Renal cortical epithelial cell (primary cell): ENCODE measurements at regions not wholly inside any gene's neighbourhood (a gene's known extent, or its start where the extent isn't known, plus 50 kb on each side); places are given as distances from the start of the nearest gene placed in this dataset.
"Not testable (repeated sequence)": the region's sequence is repeated elsewhere in the genome, so short reads cannot be mapped to it uniquely, and the experiment has no call there.

ENCODE experiments used
- DNase-seq: peaks from one replicate; pipeline ENCODE4 v3.0.0-alpha.2; 2011; ENCODE audit warnings: low read depth

- no peak for DNase-seq
These were observed 836.5 kb downstream of the PDCD6IP start for GRCh38 chr3:34634939-34635338.

- DNase-seq: no peak
These were observed 837.0 kb downstream of the PDCD6IP start for GRCh38 chr3:34635352-34635850.

GRCh38 chr3:34646911-34647460, 848.6 kb downstream of the PDCD6IP start:
- DNase-seq: no peak

GRCh38 chr3:34650131-34650530, 851.7 kb downstream of the PDCD6IP start:
- no peak for DNase-seq

DNA sequence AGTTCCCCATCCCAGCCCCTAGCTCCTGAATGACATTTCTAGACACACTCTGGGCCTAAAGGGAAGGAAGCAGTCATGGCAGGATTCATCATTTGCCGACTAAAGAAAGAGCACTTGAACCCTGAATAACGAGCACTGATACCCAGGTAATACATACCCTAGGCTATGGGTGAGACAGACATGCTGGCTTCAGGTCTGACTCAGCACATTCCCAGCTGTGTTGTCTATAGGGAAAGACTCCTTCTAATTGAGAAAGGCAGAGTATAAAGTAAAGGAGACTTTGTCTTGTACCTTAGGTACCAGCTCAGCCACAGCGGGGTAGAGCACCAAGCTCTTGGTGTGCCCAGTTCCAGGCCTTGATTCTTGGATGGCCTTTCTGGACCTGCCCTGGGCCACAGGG, 870.5 kb downstream of the PDCD6IP start:
- no peak for DNase-seq

- DNase-seq: no peak
These were observed 871.1 kb downstream of the PDCD6IP start for GRCh38 chr3:34669490-34669889.

- peak; percentile 58 for DNase-seq
These were observed 877.1 kb downstream of the PDCD6IP start for GRCh38 chr3:34675383-34676120.

- peak; percentile 44 for DNase-seq
These were observed 878.0 kb downstream of the PDCD6IP start for GRCh38 chr3:34676436-34676835.

GRCh38 chr3:34678575-34678974, 880.1 kb downstream of the PDCD6IP start:
- DNase-seq: no peak

DNA sequence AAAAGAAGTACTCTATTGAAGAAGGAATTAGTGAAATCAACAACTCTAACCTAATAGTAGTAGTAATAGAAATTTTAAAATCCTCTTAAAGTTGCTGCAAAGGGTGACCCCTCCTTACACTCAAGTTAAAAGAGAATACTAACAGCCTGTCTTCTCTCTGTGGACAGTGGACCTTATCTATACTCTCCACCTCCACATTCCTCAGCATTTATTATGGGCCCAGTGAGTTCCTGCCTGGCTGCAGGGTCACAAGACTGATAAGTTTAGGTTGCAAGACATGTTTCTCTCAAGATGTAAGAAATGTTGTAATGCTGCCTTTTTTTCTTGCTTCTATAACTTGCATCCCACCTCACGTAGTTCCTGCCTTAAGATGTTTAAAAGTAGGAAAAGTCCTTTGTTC, 880.6 kb downstream of the PDCD6IP start:
- DNase-seq: not testable (repeated sequence)

GRCh38 chr3:34683851-34684250, 885.4 kb downstream of the PDCD6IP start:
- DNase-seq: peak; percentile 23

DNA sequence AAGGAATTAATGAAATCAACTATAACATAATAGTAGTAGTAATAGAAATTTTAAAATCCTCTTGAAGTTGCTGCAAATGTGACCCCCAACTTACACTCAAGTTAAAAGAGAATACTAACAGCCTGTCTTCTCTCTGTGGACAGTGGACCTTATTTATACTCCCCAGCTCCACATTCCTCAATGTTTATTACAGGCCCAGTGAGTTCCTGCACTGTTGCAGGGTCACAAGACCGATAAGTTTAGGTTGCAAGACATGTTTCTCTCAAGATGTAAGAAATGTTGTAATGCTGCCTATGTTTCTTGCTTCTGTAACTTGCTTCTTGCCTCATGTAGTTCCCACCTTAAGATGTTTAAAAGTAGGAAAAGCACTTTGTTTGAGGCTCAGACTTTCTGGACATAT, 888.1 kb downstream of the PDCD6IP start:
- no peak for DNase-seq

DNA sequence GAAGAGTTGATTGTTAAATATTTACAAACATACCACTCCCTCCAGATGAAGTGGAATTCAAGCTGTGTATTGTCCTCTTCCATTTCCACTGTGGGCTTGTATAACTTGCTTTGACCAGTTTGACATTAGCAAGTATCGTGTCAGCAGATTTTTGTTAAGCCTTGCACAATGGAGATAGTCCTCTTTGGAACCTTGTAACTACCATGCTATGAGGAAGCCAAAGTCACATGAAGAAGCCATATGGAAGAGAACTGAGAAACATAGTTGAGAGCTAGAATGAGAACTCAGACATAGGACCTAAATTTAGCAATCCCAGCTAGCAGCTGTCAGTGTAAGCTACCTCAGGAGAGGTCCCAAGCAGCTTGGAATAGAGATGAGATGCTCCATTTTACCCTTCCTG, 889.2 kb downstream of the PDCD6IP start:
- no peak for DNase-seq

- DNase-seq: no peak
These were observed 898.4 kb downstream of the PDCD6IP start for GRCh38 chr3:34696831-34697230.

- no peak for DNase-seq
These were observed 904.6 kb downstream of the PDCD6IP start for GRCh38 chr3:34703053-34703452.

- DNase-seq: no peak
These were observed 914.3 kb upstream of the ARPP21 start for GRCh38 chr3:34724916-34725499.

- DNase-seq: peak; percentile 23
These were observed 913.6 kb upstream of the ARPP21 start for GRCh38 chr3:34725774-34726173.

DNA sequence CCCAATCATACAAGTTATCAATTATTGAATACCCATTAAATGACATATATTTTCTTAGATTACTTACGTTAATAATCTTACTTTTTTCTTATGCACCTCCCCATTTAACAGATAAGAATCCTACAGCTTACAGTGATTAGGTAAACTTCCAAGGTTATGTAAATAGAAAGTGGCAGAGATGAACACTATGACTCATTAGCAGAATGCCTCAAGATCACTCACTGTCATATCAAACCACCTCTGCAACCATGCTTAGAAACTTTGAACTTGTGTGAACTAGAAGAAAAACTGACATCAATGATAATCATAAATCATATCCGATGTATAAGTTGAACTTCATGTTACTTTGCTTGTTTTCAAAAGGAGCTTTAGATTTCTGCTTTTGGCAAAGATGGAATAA, 911.6 kb upstream of the ARPP21 start:
- DNase-seq: peak; percentile 33

DNA sequence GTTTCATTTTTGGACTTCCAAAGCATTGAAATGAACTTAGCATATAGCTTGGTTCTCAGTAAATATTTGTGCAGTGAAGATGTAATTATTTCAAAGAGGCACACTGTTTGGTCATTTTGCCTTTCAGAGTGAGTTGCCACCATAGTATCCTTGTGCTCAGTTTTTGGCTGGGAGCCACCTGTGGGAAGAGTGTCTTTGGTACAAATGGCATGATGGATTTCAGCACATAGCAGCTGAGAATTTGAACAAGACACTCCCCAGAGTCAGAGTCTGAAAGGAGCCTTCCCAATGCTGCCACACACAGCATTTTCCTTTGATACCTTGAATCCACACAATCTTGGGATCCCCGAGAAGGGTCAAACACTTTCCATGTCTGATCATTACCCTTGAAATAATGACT, 897.2 kb upstream of the ARPP21 start:
- no peak for DNase-seq

DNA sequence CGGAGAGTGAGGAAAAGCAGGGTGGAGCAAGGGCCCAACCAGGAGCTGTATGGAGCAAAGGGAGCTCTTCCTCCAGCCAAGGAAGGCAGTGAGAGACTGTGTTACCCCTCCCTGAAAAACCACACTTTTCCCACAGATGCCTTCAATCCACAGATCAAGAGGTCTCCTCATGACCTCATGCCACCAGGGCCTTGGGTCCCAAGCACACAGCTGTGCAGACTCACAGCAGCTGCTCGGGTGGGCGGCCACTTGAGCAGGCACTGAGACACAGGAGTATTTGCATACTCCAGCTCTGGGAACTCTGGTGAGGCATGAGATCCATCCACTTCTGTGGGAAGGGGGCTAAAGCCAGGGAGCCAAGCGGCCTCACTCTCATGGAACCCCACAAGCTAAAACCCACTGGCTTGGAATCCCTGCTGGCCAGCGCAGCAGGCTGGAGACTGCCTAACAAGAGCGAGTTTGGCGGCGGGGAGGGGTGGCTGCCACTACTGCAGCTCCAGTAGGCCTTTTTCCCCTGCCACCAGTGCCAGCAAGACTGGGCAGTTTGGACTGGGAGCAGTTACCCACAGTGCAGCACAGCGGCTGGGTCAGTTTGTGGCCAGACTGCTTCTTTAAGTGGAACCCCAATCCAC, 880.6 kb upstream of the ARPP21 start:
- DNase-seq: no peak

DNA sequence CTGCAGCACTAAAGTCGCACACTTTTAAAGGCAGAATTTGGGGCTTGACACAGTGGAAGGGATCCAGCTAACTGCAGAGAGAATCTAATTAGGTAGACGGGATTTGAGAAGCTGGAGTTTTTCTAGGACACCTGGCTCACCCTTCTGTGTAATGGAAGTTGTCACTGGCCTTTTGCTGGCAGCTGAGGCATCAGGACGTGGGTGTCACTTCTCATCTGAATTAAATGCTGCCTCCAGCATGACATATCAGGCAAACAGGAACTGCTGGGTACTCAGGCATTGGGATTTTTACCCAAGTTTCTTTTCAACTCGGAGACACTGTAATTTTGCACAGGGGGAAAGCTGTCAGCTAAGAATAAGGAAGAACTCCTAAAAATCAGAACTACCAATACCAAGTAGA, 861.9 kb upstream of the ARPP21 start:
- DNase-seq: no peak

DNA sequence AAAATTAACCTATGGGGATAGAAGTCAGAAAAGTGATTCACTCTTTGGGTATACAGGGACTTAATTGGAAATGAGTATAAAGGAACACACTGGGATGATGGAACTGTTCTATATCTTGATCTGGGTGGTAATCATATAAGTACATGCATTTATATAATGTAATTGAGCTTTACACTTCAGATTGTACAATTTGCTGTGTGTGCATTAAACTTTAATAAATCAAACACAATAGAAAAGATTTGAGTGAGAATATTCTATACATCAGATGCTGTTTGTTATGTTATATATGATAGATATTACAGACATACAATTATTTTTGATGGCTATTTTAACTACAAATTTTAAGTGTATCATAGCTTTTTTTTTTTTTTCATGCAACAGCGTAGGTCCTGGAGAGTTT, 860.2 kb upstream of the ARPP21 start:
- DNase-seq: no peak

DNA sequence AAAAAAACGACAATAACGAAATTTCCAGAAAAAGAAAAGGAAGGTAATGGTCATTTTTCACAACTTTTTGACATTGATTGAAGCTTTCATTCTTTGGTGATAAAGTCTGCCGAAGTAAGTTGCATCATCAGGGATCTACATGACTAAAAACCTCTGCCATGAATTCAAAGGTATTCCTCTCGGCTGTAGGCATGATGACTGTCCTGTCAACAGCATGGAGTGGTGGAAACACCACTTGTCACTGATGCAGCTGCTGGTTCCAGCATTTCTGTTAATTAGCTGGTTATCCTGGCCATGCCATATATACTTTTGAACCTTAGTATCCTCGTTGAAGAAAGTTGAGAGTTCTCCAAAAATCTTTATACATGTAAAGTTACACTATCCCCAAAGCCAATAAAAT, 859.0 kb upstream of the ARPP21 start:
- no peak for DNase-seq
